Uterus (tissue), 2 donors: ENCODE measurements at regions not wholly inside any gene's neighbourhood (a gene's known extent, or its start where the extent isn't known, plus 50 kb on each side); places are given as distances from the start of the nearest gene placed in this dataset.

ENCODE experiments used
- POLR2A ChIP-seq, 2 donors: fragments of 450-650 bp; IDR thresholded peaks; one replicate each; pipeline ENCODE4 v1.6.1; 2016; ENCODE audit warnings: antibody characterized with exemption in 2 of 2, mild to moderate bottlenecking in 1 of 2, moderate library complexity in 1 of 2
- TF ChIP-seq, protein P1 (sequence below), 4 experiments: fragments of 200-600 bp in 2 of 4; fragments of 450-650 bp in 2 of 4; sonication (generic) in 2 of 4; IDR thresholded peaks; one replicate each; pipeline ENCODE4 v1.5.1; 2016 to 2019; ENCODE audit warnings: antibody characterized with exemption in 4 of 4, mild to moderate bottlenecking in 2 of 4, moderate library complexity in 1 of 4

DNA sequence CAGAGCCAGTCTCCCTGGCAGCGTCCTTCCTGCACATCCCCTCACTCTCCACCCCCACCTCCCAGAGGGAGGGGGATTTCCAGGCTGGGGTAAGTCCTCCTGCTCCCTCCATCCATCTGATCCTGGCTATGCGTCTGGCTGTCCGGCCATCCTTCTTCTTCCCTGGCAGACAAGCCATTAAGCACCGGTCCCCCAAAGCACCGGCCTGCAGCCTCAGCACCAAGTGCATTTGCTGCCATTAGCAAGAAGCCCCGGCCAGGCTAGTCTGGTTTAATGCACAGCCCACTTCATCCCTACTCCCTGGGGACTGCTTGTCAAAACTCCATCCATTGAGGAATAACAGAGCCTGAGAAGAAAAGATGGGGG, 208.7 kb upstream of the IER5L start:
- TF ChIP-seq, protein P1, sequence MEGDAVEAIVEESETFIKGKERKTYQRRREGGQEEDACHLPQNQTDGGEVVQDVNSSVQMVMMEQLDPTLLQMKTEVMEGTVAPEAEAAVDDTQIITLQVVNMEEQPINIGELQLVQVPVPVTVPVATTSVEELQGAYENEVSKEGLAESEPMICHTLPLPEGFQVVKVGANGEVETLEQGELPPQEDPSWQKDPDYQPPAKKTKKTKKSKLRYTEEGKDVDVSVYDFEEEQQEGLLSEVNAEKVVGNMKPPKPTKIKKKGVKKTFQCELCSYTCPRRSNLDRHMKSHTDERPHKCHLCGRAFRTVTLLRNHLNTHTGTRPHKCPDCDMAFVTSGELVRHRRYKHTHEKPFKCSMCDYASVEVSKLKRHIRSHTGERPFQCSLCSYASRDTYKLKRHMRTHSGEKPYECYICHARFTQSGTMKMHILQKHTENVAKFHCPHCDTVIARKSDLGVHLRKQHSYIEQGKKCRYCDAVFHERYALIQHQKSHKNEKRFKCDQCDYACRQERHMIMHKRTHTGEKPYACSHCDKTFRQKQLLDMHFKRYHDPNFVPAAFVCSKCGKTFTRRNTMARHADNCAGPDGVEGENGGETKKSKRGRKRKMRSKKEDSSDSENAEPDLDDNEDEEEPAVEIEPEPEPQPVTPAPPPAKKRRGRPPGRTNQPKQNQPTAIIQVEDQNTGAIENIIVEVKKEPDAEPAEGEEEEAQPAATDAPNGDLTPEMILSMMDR (IDR thresholded peaks at IDR 0.05), result no peak
- no peak for TF ChIP-seq POLR2A (IDR thresholded peaks at IDR 0.05)
